A549 (cell line): ENCODE measurements at regions not wholly inside any gene's neighbourhood (a gene's known extent, or its start where the extent isn't known, plus 50 kb on each side); places are given as distances from the start of the nearest gene placed in this dataset.

Experiments
- ATAC-seq, 2 experiments: fragments of 200-7000 bp in 1 of 2; fragments of >200 bp in 1 of 2; cut with Nextera tagmentation in 1 of 2; cut with Tn5 transposase in 1 of 2; 3 replicates each; pipeline versions ENCODE4 v1.8.0 to v1.9.1; 2018 to 2020; ENCODE audit warnings: mild to moderate bottlenecking in 1 of 2, moderate library complexity in 1 of 2
- CTCF ChIA-PET: fragments of 300-600 bp; sonication (Branson Sonifier 250); formaldehyde crosslinking; extraction: SDS; loops from one replicate; lab custom pipeline; 2021; ENCODE audit warnings: antibody characterized with exemption, inconsistent platforms; lab: Yijun Ruan, JAX
- POLR2A ChIA-PET: fragments of 350-600 bp; formaldehyde crosslinking; extraction: SDS; loops from one replicate; lab custom pipeline; 2021; ENCODE audit warnings: antibody characterized with exemption, inconsistent platforms; lab: Yijun Ruan, JAX
- DNase-seq, 2 experiments: peaks; one replicate each; pipeline versions ENCODE4 v3.0.0 to v3.0.0-alpha.2; 2011 to 2016; ENCODE audit warnings: low read depth in 1 of 2, low spot score in 1 of 2
- FAIRE-seq: peaks from 2 replicates; lab custom pipeline; 2011; peaks lifted over from hg19 to GRCh38; lab: Jason Lieb, UNC
- H3K27ac ChIP-seq, 2 experiments: fragments of >200 bp; sonication (Bioruptor Twin); formaldehyde crosslinking; 3 replicates each; pipeline ENCODE4 v1.5.1; 2016 to 2017
- H3K4me1 ChIP-seq: fragments of >200 bp; sonication (Bioruptor Twin); formaldehyde crosslinking; 3 replicates; pipeline ENCODE4 v1.6.1; 2016
- H3K4me2 ChIP-seq: fragments of >200 bp; sonication (Bioruptor Twin); formaldehyde crosslinking; 3 replicates; pipeline ENCODE4 v1.6.1; 2016
- H3K4me3 ChIP-seq: fragments of >200 bp; sonication (Bioruptor Twin); formaldehyde crosslinking; 3 replicates; pipeline ENCODE4 v1.5.1; 2016
- H3K9me3 ChIP-seq: fragments of >200 bp; sonication (Bioruptor Twin); formaldehyde crosslinking; 3 replicates; pipeline ENCODE4 v1.6.1; 2016
- BCL3 ChIP-seq: fragments of >200 bp; sonication (Bioruptor Twin); formaldehyde crosslinking; IDR thresholded peaks from 3 replicates; pipeline ENCODE4 v1.6.1; 2016
- CBX2 ChIP-seq: fragments of 200-600 bp; sonication (generic); IDR thresholded peaks from 2 replicates; pipeline ENCODE4 v1.6.1; 2016; ENCODE audit warnings: low read depth, mild to moderate bottlenecking, borderline replicate concordance
- CBX8 ChIP-seq: fragments of 200-600 bp; sonication (generic); IDR thresholded peaks from 2 replicates; pipeline ENCODE4 v1.6.1; 2016
- CHD2 ChIP-seq: fragments of 150-350 bp; IDR thresholded peaks from 2 replicates; pipeline ENCODE4 v1.6.1; 2014; ENCODE audit warnings: low read length; ENCODE audit not compliant: partially characterized antibody
- CHD4 ChIP-seq: fragments of 200-600 bp; sonication (generic); IDR thresholded peaks from 2 replicates; pipeline ENCODE4 v1.6.1; 2016; ENCODE audit warnings: antibody characterized with exemption, mild to moderate bottlenecking, borderline replicate concordance
- CTCF ChIP-seq: fragments of >200 bp; sonication (Bioruptor Twin); formaldehyde crosslinking; IDR thresholded peaks from 3 replicates; pipeline ENCODE4 v1.5.1; 2016
- E2F6 ChIP-seq: IDR thresholded peaks from 2 replicates; pipeline ENCODE4 v1.6.1; 2012; ENCODE audit warnings: low read depth, borderline replicate concordance
- EP300 ChIP-seq, 2 experiments: fragments of >200 bp; sonication (Bioruptor Twin); formaldehyde crosslinking; IDR thresholded peaks; 2 replicates in 1 of 2; 3 replicates in 1 of 2; pipeline ENCODE4 v1.6.1; 2016 to 2017
- GATA3 ChIP-seq: IDR thresholded peaks from 2 replicates; pipeline ENCODE4 v1.6.1; 2012; ENCODE audit warnings: borderline replicate concordance
- HDAC2 ChIP-seq: fragments of 200-600 bp; sonication (generic); IDR thresholded peaks from 2 replicates; pipeline ENCODE4 v1.6.1; 2016
- HOXA7 ChIP-seq: fragments of 250-450 bp; sonication (Bioruptor Pico); IDR thresholded peaks from 2 replicates; pipeline ENCODE4 v1.5.0; 2020; ENCODE audit warnings: mild to moderate bottlenecking, moderate library complexity
- HOXB13 ChIP-seq: fragments of 250-450 bp; sonication (Bioruptor Pico); IDR thresholded peaks from 2 replicates; pipeline ENCODE4 v1.5.0; 2020; ENCODE audit warnings: low read depth, mild to moderate bottlenecking, moderate library complexity
- HOXB5 ChIP-seq: fragments of 250-450 bp; sonication (Bioruptor Pico); IDR thresholded peaks from 2 replicates; pipeline ENCODE4 v1.5.0; 2020; ENCODE audit warnings: mild to moderate bottlenecking, moderate library complexity
- KDM1A ChIP-seq: fragments of 200-600 bp; sonication (generic); IDR thresholded peaks from 2 replicates; pipeline ENCODE4 v1.6.1; 2016; ENCODE audit warnings: low read depth, mild to moderate bottlenecking
- MAX ChIP-seq: IDR thresholded peaks from 2 replicates; pipeline ENCODE4 v1.6.1; 2012
- MAZ ChIP-seq: fragments of 150-350 bp; IDR thresholded peaks from 2 replicates; pipeline ENCODE4 v1.6.1; 2014; ENCODE audit warnings: antibody characterized with exemption, low read depth, low read length, borderline replicate concordance
- NPAS2 ChIP-seq: fragments of 250-450 bp; sonication (Bioruptor Pico); IDR thresholded peaks from 2 replicates; pipeline ENCODE4 v1.8.0; 2022; ENCODE audit warnings: mild to moderate bottlenecking, moderate library complexity, borderline replicate concordance
- NR3C1 ChIP-seq: fragments of >200 bp; sonication (Bioruptor Twin); formaldehyde crosslinking; IDR thresholded peaks from 3 replicates; pipeline ENCODE4 v1.6.1; 2017
- PBX3 ChIP-seq: IDR thresholded peaks from 2 replicates; pipeline ENCODE4 v1.6.1; 2012
- POLR2A ChIP-seq: IDR thresholded peaks from 2 replicates; pipeline ENCODE4 v1.6.1; 2012; ENCODE audit warnings: mild to moderate bottlenecking, low read length
- POLR2AphosphoS2 ChIP-seq: conservative IDR thresholded peaks from 2 replicates; pipeline ENCODE4 v1.6.1; 2012; ENCODE audit warnings: low read length, improper control_type of control experiment, inconsistent platforms
- RAD21 ChIP-seq, 2 experiments: fragments of >200 bp in 1 of 2; sonication (Bioruptor Twin) in 1 of 2; formaldehyde crosslinking in 1 of 2; IDR thresholded peaks in 1 of 2; conservative IDR thresholded peaks in 1 of 2; 2 replicates in 1 of 2; 3 replicates in 1 of 2; pipeline ENCODE4 v1.6.1; 2012 to 2018; ENCODE audit warnings: inconsistent platforms in 1 of 2
- RARB ChIP-seq: fragments of 250-450 bp; sonication (Bioruptor Pico); IDR thresholded peaks from 2 replicates; pipeline ENCODE4 v1.8.0; 2021; ENCODE audit warnings: mild to moderate bottlenecking, moderate library complexity
- REST ChIP-seq: fragments of 200-600 bp; sonication (generic); IDR thresholded peaks from 2 replicates; pipeline ENCODE4 v1.6.1; 2016; ENCODE audit warnings: antibody characterized with exemption, mild to moderate bottlenecking, moderate library complexity
- RFX5 ChIP-seq: fragments of 450-650 bp; IDR thresholded peaks from 2 replicates; pipeline ENCODE4 v1.7.1; 2014; ENCODE audit warnings: antibody characterized with exemption, mild to moderate bottlenecking, moderate library complexity
- WGBS: methylation state at CpG from one replicate; pipeline ENCODE4 v1.1.6; 2017; ENCODE audit errors: missing lambda C conversion rate; 5-methylcytosine and 5-hydroxymethylcytosine counted together

- Histone ChIP-seq H3K4me1 (no peaks in the 10 kb centered on the region), H3K27ac (no peak overlapping the region), H3K4me2 (no peak overlapping the region), H3K9me3 (no peaks in the 10 kb centered on the region), H3K4me3 (no peak overlapping the region)
- FAIRE-seq (no peak), ATAC-seq (peak in 1 of 2 experiments; percentile 39; a peak in 1 of 6 replicates), DNase-seq (no peak)
- no peak for TF ChIP-seq CHD4
- no peak for TF ChIP-seq BCL3
- TF ChIP-seq CTCF, result no peak
- ChIA-PET POLR2A (no interaction called here), CTCF (interaction anchor here (0.9 to 1.3 kb wide), 6 partner anchors 9 to 946 kb away, joined by 3 to 6 read pairs (median 4); no protein-coding TSS in a partner anchor)
- WGBS, result 4% methylated on average over 7 of the region's 7 CpGs
Measured at GRCh38 chr5:108521011-108521700, 139.3 kb upstream of the FBXL17 start.

- Histone ChIP-seq H3K9me3 (no peaks in the 10 kb centered on the region), H3K4me2 (no peak overlapping the region), H3K4me1 (no peaks in the 10 kb centered on the region), H3K4me3 (no peak overlapping the region), H3K27ac (no peak overlapping the region)
- ChIA-PET CTCF (no interaction called here), POLR2A (no interaction called here)
- DNase-seq (no peak), FAIRE-seq (no peak), ATAC-seq (no peak)
- TF ChIP-seq POLR2AphosphoS2 (no peak), HOXA7 (CRISPR knock-in tag) (no peak), EP300 (IDR thresholded peaks at IDR 0.05) (no peak), PBX3 (no peak), HOXB5 (CRISPR knock-in tag) (no peak), POLR2A (no peak), GATA3 (no peak), KDM1A (no peak)
Measured at GRCh38 chr5:108516785-108517184, 134.9 kb upstream of the FBXL17 start.

GRCh38 chr5:108515517-108516105 lies 133.7 kb upstream of the FBXL17 start:
- POLR2A ChIA-PET, result no interaction called here
- Histone ChIP-seq H3K9me3 (no peaks in the 10 kb centered on the region), H3K27ac (no peak overlapping the region), H3K4me1 (no peaks in the 10 kb centered on the region), H3K4me3 (no peak overlapping the region), H3K4me2 (no peak overlapping the region)
- CTCF ChIA-PET, result interaction anchor here (0.8 kb wide), 1 partner anchor 962 kb away, joined by 3 read pairs; no protein-coding TSS in a partner anchor
- FAIRE-seq (no peak), ATAC-seq (no peak)
- 4% methylated on average over 1 of the region's 1 CpG for WGBS
- TF ChIP-seq E2F6, result no peak
- TF ChIP-seq RARB (CRISPR knock-in tag), result no peak
- no peak for TF ChIP-seq NPAS2 (CRISPR knock-in tag)
- TF ChIP-seq POLR2A, result no peak
- no peak for TF ChIP-seq RAD21 (conservative IDR thresholded peaks at IDR 0.05 in 1 of 2, IDR thresholded peaks at IDR 0.05 in 1 of 2)
- TF ChIP-seq HDAC2, result no peak
- no peak for TF ChIP-seq RFX5
- no peak for TF ChIP-seq MAZ
- TF ChIP-seq CBX2, result no peak
- no peak for TF ChIP-seq HOXB13 (CRISPR knock-in tag)
- no peak for TF ChIP-seq HOXA7 (CRISPR knock-in tag)
- no peak for TF ChIP-seq REST
- TF ChIP-seq CHD2, result no peak
- no peak for TF ChIP-seq MAX
- no peak for TF ChIP-seq CBX8
- TF ChIP-seq NR3C1, result no peak
- TF ChIP-seq, all 56 proteins: peak for 0
- no peak for DNase-seq
